GM12892 (cell line): ENCODE measurements at regions not wholly inside any gene's neighbourhood (a gene's known extent, or its start where the extent isn't known, plus 50 kb on each side); places are given as distances from the start of the nearest gene placed in this dataset.

Experiments
- POLR2A ChIP-seq: IDR thresholded peaks from 2 replicates; pipeline ENCODE4 v1.6.1; 2011; ENCODE audit warnings: low read depth, low read length, control low read depth
- POLR2AphosphoS5 ChIP-seq: IDR thresholded peaks from 2 replicates; pipeline ENCODE4 v1.6.1; 2011; ENCODE audit warnings: low read depth, low read length, control low read depth
- TAF1 ChIP-seq: IDR thresholded peaks from 2 replicates; pipeline ENCODE4 v1.6.1; 2011; ENCODE audit warnings: low read depth, mild to moderate bottlenecking, control low read depth, low read length, borderline replicate concordance

- no peak for TF ChIP-seq POLR2A
- TF ChIP-seq TAF1 = no peak
- no peak for TF ChIP-seq POLR2AphosphoS5
Measured at GRCh38 chr12:127533353-127533752, 733.6 kb upstream of the TMEM132C start.
